ENCODE measurements at regions not wholly inside any gene's neighbourhood (a gene's known extent, or its start where the extent isn't known, plus 50 kb on each side); places are given as distances from the start of the nearest gene placed in this dataset.
A peak's percentile ranks its signal among the peaks of the same experiment; 100 is the strongest.

DNA sequence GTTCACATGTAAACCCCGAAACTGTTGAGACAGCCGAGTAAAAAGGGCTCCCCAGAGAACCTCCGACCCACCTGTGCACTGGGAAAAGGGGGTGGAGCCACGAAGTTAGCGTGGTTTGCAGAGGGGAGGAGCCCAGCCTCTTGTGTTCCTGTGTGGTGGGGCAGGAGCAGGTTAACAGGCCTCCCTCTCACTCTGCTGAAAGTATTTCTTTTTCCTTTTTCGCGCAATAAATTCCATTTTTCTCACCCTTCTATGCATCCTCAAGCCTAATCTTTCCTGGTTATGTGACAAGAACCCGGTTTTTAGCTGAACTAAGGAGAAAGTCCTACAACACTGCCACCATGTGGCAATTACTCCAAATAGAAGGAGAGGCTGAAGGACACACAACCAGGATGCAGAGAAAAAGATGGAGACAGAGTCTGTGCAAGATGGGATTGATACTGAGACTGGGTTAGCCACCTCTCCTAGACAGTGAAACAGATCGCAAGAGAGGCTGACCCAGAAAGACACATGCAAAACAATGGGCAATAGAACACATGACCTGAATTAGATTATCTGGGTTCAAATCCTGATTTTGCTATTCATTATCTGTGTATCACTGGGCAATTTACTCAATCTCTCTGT is 168.7 kb upstream of the PRSS16 start (continued):
- TF ChIP-seq, protein P1, sequence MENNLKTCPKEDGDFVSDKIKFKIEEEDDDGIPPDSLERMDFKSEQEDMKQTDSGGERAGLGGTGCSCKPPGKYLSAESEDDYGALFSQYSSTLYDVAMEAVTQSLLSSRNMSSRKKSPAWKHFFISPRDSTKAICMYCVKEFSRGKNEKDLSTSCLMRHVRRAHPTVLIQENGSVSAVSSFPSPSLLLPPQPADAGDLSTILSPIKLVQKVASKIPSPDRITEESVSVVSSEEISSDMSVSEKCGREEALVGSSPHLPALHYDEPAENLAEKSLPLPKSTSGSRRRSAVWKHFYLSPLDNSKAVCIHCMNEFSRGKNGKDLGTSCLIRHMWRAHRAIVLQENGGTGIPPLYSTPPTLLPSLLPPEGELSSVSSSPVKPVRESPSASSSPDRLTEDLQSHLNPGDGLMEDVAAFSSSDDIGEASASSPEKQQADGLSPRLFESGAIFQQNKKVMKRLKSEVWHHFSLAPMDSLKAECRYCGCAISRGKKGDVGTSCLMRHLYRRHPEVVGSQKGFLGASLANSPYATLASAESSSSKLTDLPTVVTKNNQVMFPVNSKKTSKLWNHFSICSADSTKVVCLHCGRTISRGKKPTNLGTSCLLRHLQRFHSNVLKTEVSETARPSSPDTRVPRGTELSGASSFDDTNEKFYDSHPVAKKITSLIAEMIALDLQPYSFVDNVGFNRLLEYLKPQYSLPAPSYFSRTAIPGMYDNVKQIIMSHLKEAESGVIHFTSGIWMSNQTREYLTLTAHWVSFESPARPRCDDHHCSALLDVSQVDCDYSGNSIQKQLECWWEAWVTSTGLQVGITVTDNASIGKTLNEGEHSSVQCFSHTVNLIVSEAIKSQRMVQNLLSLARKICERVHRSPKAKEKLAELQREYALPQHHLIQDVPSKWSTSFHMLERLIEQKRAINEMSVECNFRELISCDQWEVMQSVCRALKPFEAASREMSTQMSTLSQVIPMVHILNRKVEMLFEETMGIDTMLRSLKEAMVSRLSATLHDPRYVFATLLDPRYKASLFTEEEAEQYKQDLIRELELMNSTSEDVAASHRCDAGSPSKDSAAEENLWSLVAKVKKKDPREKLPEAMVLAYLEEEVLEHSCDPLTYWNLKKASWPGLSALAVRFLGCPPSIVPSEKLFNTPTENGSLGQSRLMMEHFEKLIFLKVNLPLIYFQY (CRISPR knock-in tag; IDR thresholded peaks at IDR 0.05; ENCODE audit: borderline replicate concordance) = no peak
- TF ChIP-seq MIER2 (CRISPR knock-in tag; IDR thresholded peaks at IDR 0.05) (no peak), ZNF337 (CRISPR knock-in tag; IDR thresholded peaks at IDR 0.05; ENCODE audit: borderline replicate concordance, low read depth) (no peak), KAT7 (CRISPR knock-in tag; IDR thresholded peaks at IDR 0.05; ENCODE audit: borderline replicate concordance) (no peak), TEAD2 (CRISPR knock-in tag; IDR thresholded peaks at IDR 0.05) (no peak), ZNF737 (CRISPR knock-in tag; IDR thresholded peaks at IDR 0.05; ENCODE audit: borderline replicate concordance) (no peak), EED (CRISPR knock-in tag; IDR thresholded peaks at IDR 0.05) (no peak), GATAD1 (CRISPR knock-in tag; IDR thresholded peaks at IDR 0.05) (0 out of 2 replicates have a peak, but pooled peaks have one; percentile 26), NCOR1 (IDR thresholded peaks at IDR 0.05; ENCODE audit: borderline replicate concordance, low read length) (no peak), CAMTA2 (CRISPR knock-in tag; IDR thresholded peaks at IDR 0.05; ENCODE audit: borderline replicate concordance) (no peak)
- TF ChIP-seq, protein P2, sequence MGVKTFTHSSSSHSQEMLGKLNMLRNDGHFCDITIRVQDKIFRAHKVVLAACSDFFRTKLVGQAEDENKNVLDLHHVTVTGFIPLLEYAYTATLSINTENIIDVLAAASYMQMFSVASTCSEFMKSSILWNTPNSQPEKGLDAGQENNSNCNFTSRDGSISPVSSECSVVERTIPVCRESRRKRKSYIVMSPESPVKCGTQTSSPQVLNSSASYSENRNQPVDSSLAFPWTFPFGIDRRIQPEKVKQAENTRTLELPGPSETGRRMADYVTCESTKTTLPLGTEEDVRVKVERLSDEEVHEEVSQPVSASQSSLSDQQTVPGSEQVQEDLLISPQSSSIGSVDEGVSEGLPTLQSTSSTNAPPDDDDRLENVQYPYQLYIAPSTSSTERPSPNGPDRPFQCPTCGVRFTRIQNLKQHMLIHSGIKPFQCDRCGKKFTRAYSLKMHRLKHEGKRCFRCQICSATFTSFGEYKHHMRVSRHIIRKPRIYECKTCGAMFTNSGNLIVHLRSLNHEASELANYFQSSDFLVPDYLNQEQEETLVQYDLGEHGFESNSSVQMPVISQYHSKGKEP (CRISPR knock-in tag; IDR thresholded peaks at IDR 0.05) = no peak
- TF ChIP-seq, protein P3, sequence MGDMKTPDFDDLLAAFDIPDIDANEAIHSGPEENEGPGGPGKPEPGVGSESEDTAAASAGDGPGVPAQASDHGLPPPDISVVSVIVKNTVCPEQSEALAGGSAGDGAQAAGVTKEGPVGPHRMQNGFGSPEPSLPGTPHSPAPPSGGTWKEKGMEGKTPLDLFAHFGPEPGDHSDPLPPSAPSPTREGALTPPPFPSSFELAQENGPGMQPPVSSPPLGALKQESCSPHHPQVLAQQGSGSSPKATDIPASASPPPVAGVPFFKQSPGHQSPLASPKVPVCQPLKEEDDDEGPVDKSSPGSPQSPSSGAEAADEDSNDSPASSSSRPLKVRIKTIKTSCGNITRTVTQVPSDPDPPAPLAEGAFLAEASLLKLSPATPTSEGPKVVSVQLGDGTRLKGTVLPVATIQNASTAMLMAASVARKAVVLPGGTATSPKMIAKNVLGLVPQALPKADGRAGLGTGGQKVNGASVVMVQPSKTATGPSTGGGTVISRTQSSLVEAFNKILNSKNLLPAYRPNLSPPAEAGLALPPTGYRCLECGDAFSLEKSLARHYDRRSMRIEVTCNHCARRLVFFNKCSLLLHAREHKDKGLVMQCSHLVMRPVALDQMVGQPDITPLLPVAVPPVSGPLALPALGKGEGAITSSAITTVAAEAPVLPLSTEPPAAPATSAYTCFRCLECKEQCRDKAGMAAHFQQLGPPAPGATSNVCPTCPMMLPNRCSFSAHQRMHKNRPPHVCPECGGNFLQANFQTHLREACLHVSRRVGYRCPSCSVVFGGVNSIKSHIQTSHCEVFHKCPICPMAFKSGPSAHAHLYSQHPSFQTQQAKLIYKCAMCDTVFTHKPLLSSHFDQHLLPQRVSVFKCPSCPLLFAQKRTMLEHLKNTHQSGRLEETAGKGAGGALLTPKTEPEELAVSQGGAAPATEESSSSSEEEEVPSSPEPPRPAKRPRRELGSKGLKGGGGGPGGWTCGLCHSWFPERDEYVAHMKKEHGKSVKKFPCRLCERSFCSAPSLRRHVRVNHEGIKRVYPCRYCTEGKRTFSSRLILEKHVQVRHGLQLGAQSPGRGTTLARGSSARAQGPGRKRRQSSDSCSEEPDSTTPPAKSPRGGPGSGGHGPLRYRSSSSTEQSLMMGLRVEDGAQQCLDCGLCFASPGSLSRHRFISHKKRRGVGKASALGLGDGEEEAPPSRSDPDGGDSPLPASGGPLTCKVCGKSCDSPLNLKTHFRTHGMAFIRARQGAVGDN (CRISPR knock-in tag; IDR thresholded peaks at IDR 0.05) = no peak
- TF ChIP-seq, protein P4, sequence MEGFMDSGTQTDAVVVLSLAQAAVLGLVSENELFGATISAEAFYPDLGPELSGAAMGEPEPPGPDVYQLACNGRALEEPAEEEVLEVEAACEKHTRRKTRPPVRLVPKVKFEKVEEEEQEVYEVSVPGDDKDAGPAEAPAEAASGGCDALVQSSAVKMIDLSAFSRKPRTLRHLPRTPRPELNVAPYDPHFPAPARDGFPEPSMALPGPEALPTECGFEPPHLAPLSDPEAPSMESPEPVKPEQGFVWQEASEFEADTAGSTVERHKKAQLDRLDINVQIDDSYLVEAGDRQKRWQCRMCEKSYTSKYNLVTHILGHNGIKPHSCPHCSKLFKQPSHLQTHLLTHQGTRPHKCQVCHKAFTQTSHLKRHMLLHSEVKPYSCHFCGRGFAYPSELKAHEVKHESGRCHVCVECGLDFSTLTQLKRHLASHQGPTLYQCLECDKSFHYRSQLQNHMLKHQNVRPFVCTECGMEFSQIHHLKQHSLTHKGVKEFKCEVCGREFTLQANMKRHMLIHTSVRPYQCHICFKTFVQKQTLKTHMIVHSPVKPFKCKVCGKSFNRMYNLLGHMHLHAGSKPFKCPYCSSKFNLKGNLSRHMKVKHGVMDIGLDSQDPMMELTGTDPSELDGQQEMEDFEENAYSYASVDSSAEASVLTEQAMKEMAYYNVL (CRISPR knock-in tag; IDR thresholded peaks at IDR 0.05; ENCODE audit: borderline replicate concordance) = no peak

Data from HepG2 (cell line).